HCT116 (cell line): ENCODE measurements at regions not wholly inside any gene's neighbourhood (a gene's known extent, or its start where the extent isn't known, plus 50 kb on each side); places are given as distances from the start of the nearest gene placed in this dataset.
"Not testable (repeated sequence)": the region's sequence is repeated elsewhere in the genome, so short reads cannot be mapped to it uniquely, and the experiment has no call there.

ENCODE experiments used
- ATAC-seq: fragments of 200-7000 bp; cut with Tn5 transposase; 2 replicates; pipeline ENCODE4 v1.9.1; 2020; ENCODE audit warnings: mild to moderate bottlenecking, moderate library complexity
- BruUV-seq: library from RNA; stranded (reverse); fragments of 400-500 nt; replicated peaks from 2 replicates; lab custom pipeline; 2021; lab: Mats Ljungman, UMichigan
- CTCF ChIA-PET: fragments of 300-600 bp; sonication (Branson Sonifier 250); formaldehyde crosslinking; loops from one replicate; lab custom pipeline; 2021; ENCODE audit warnings: antibody characterized with exemption; lab: Charles Lee
- POLR2A ChIA-PET: fragments of 300-600, 350-600 bp; sonication (Branson Sonifier 250); formaldehyde crosslinking; loops from one replicate; lab custom pipeline; 2021; ENCODE audit warnings: antibody characterized with exemption; lab: Charles Lee
- RAD21 ChIA-PET, 2 experiments: fragments of 300-600 bp; sonication (Branson Sonifier 250); formaldehyde crosslinking; loops; one replicate each; lab custom pipeline; 2023; ENCODE audit warnings: low total read pairs in 2 of 2; ENCODE audit not compliant: uncharacterized antibody in 2 of 2, unreplicated experiment in 2 of 2, low non-redundant PET in 1 of 2; lab: Charles Lee
- DNase-seq: peaks from one replicate; pipeline ENCODE4 v3.0.0-alpha.2; 2010; ENCODE audit warnings: low read depth, low spot score
- H2AFZ ChIP-seq: fragments of 200-600 bp; shearing (Covaris generic), sonication (generic); 2 replicates; pipeline ENCODE4 v1.6.1; 2017; ENCODE audit warnings: low read depth, mixed run types, mixed read lengths, antibody characterized with exemption, low read length; ENCODE audit not compliant: poor library complexity, severe bottlenecking
- H3K27ac ChIP-seq: 2 replicates; pipeline ENCODE4 v1.5.1; 2012; ENCODE audit warnings: low read depth, low read length
- H3K27me3 ChIP-seq: fragments of 200-600 bp; sonication (generic); 2 replicates; pipeline ENCODE4 v1.6.1; 2016; ENCODE audit warnings: mixed run types, low read length, mixed read lengths; ENCODE audit not compliant: insufficient read depth
- H3K36me3 ChIP-seq, 2 experiments: fragments of 200-500 bp in 1 of 2; fragments of 200-600 bp in 1 of 2; sonication (Bioruptor generic) in 1 of 2; sonication (generic) in 1 of 2; 2 replicates each; pipeline versions ENCODE4 v1.5.1 to v1.6.1; 2014 to 2016; ENCODE audit warnings: low read length in 2 of 2, inconsistent platforms in 1 of 2, mixed read lengths in 1 of 2, mixed run types in 1 of 2; ENCODE audit not compliant: insufficient read depth in 2 of 2, control insufficient read depth in 1 of 2
- H3K4me1 ChIP-seq, 2 experiments: fragments of 200-600 bp in 1 of 2; sonication (generic) in 1 of 2; 2 replicates each; pipeline versions ENCODE4 v1.5.1 to v1.6.1; 2012 to 2017; ENCODE audit warnings: low read length in 2 of 2, inconsistent platforms in 1 of 2, mild to moderate bottlenecking in 1 of 2, mixed read lengths in 1 of 2, mixed run types in 1 of 2, moderate library complexity in 1 of 2; ENCODE audit not compliant: insufficient read depth in 2 of 2, control insufficient read depth in 1 of 2
- H3K4me2 ChIP-seq: fragments of 200-600 bp; sonication (generic); 2 replicates; pipeline ENCODE4 v1.6.1; 2017; ENCODE audit warnings: mixed run types, low read length, mixed read lengths
- H3K4me3 ChIP-seq, 2 experiments: fragments of 200-600 bp in 1 of 2; sonication (generic) in 1 of 2; replicated peaks in 1 of 2; 2 replicates each; pipeline ENCODE4 v1.5.1; 2011 to 2016; ENCODE audit warnings: low read length in 2 of 2, control low read depth in 1 of 2, low read depth in 1 of 2, mild to moderate bottlenecking in 1 of 2, mixed read lengths in 1 of 2, mixed run types in 1 of 2
- H3K79me2 ChIP-seq: fragments of 200-600 bp; sonication (generic); 2 replicates; pipeline ENCODE4 v1.6.1; 2017; ENCODE audit warnings: mild to moderate bottlenecking, mixed run types, low read length, moderate library complexity, mixed read lengths; ENCODE audit not compliant: insufficient read depth
- H3K9ac ChIP-seq: fragments of 200-600 bp; sonication (generic); 2 replicates; pipeline ENCODE4 v1.6.1; 2016; ENCODE audit warnings: low read length, mixed read lengths
- H3K9me2 ChIP-seq: fragments of 200-600 bp; sonication (generic), shearing (Covaris generic); 2 replicates; pipeline ENCODE4 v1.6.1; 2017; ENCODE audit warnings: mixed run types, mild to moderate bottlenecking, moderate library complexity; ENCODE audit not compliant: insufficient read depth
- H3K9me3 ChIP-seq, 2 experiments: fragments of 200-500 bp in 1 of 2; fragments of 200-600 bp in 1 of 2; sonication (Bioruptor generic) in 1 of 2; sonication (generic) in 1 of 2; 2 replicates each; pipeline ENCODE4 v1.6.1; 2014 to 2017; ENCODE audit warnings: low read length in 2 of 2, mixed read lengths in 2 of 2, inconsistent platforms in 1 of 2, low read depth in 1 of 2, mild to moderate bottlenecking in 1 of 2, mixed run types in 1 of 2, moderate library complexity in 1 of 2; ENCODE audit not compliant: control insufficient read depth in 1 of 2, insufficient read depth in 1 of 2
- H4K20me1 ChIP-seq: fragments of 200-600 bp; sonication (generic), shearing (Covaris generic); 2 replicates; pipeline ENCODE4 v1.6.1; 2017; ENCODE audit warnings: mixed run types, mild to moderate bottlenecking, moderate library complexity; ENCODE audit not compliant: insufficient read depth
- ATF3 ChIP-seq: IDR thresholded peaks from 2 replicates; pipeline ENCODE4 v1.6.1; 2012
- CBX3 ChIP-seq: IDR thresholded peaks from 2 replicates; pipeline ENCODE4 v1.6.1; 2012; ENCODE audit warnings: low read depth
- CEBPB ChIP-seq: IDR thresholded peaks from 2 replicates; pipeline ENCODE4 v1.6.1; 2012; ENCODE audit warnings: low read depth
- CTCF ChIP-seq, 3 experiments: fragments of 200-600 bp in 1 of 3; sonication (generic) in 1 of 3; IDR thresholded peaks in 2 of 3; conservative IDR thresholded peaks in 1 of 3; 2 replicates each; pipeline ENCODE4 v1.5.1; 2012 to 2017; ENCODE audit warnings: low read depth in 2 of 3, low read length in 2 of 3, antibody characterized with exemption in 1 of 3, borderline replicate concordance in 1 of 3, control low read depth in 1 of 3, mild to moderate bottlenecking in 1 of 3, mixed read lengths in 1 of 3, mixed run types in 1 of 3, moderate library complexity in 1 of 3; ENCODE audit not compliant: insufficient read depth in 1 of 3
- EGR1 ChIP-seq: IDR thresholded peaks from 2 replicates; pipeline ENCODE4 v1.6.1; 2012; ENCODE audit warnings: low read depth
- EZH2phosphoT487 ChIP-seq: fragments of 200-600 bp; IDR thresholded peaks from 2 replicates; pipeline ENCODE4 v1.6.1; 2018; ENCODE audit warnings: antibody characterized with exemption, borderline replicate concordance
- FOSL1 ChIP-seq: IDR thresholded peaks from 2 replicates; pipeline ENCODE4 v1.6.1; 2012; ENCODE audit warnings: low read depth
- POLR2A ChIP-seq: IDR thresholded peaks from 2 replicates; pipeline ENCODE4 v1.7.0; 2011; ENCODE audit warnings: borderline replicate concordance; ENCODE audit not compliant: insufficient read depth, insufficient read length; ENCODE audit errors: extremely low read depth
- RAD21 ChIP-seq: IDR thresholded peaks from 2 replicates; pipeline ENCODE4 v1.6.1; 2012; ENCODE audit warnings: low read depth, mild to moderate bottlenecking
- SP1 ChIP-seq: IDR thresholded peaks from 2 replicates; pipeline ENCODE4 v1.6.1; 2012; ENCODE audit warnings: low read depth
- TCF7L2 ChIP-seq: IDR thresholded peaks from 2 replicates; pipeline ENCODE4 v1.7.0; 2011; ENCODE audit warnings: borderline replicate concordance, inconsistent platforms; ENCODE audit not compliant: insufficient read depth, insufficient read length; ENCODE audit errors: extremely low read depth
- YY1 ChIP-seq: IDR thresholded peaks from 2 replicates; pipeline ENCODE4 v1.6.1; 2011; ENCODE audit warnings: low read length, low read depth, moderate library complexity, mild to moderate bottlenecking; ENCODE audit not compliant: insufficient replicate concordance; ENCODE audit errors: extremely low read depth
- ZNF274 ChIP-seq: fragments of 200-500 bp; sonication (Bioruptor generic); IDR thresholded peaks from 2 replicates; pipeline ENCODE4 v1.6.1; 2014; ENCODE audit warnings: mild to moderate bottlenecking, low read depth, low read length, inconsistent platforms
- intact Hi-C: fragments of 100-400 bp; cut with micrococcal nuclease; formaldehyde crosslinking; loops from 2 replicates; pipeline ENCODE4 v1.10.0; 2022

- Histone ChIP-seq H3K9me2 (no peaks in the 10 kb centered on the region), H2AFZ (no peak overlapping the region), H3K4me3 (no peak overlapping the region), H3K4me1 (no peaks in the 10 kb centered on the region), H3K79me2 (no peaks in the 10 kb centered on the region), H3K27me3 (no peaks in the 10 kb centered on the region), H3K9ac (no peak overlapping the region), H4K20me1 (no peaks in the 10 kb centered on the region), H3K36me3 (no peaks in the 10 kb centered on the region), H3K4me2 (no peak overlapping the region), H3K9me3 (no peaks in the 10 kb centered on the region), H3K27ac (no peak overlapping the region)
- DNase-seq (no peak), ATAC-seq (no peak)
- RAD21 ChIA-PET = no interaction called here
- intact Hi-C loops = no loop called here
- BruUV-seq = no TSS peak
- TF ChIP-seq ATF3 = no peak
- no peak for TF ChIP-seq CEBPB
- TF ChIP-seq CTCF (IDR thresholded peaks at IDR 0.05 in 2 of 3, conservative IDR thresholded peaks at IDR 0.05 in 1 of 3; ENCODE audit: borderline replicate concordance in 1 of 3, insufficient read depth in 1 of 3, low read depth in 2 of 3, low read length in 2 of 3) = no peak
- no peak for TF ChIP-seq ZNF274
- TF ChIP-seq TCF7L2 = no peak
- no peak for TF ChIP-seq CBX3
- no peak for TF ChIP-seq POLR2A
- no peak for TF ChIP-seq RAD21
- TF ChIP-seq SP1 = no peak
- TF ChIP-seq YY1 = no peak
- TF ChIP-seq EZH2phosphoT487 = no peak
- TF ChIP-seq EGR1 = no peak
- TF ChIP-seq FOSL1 = no peak
- CTCF ChIA-PET = no interaction called here
- POLR2A ChIA-PET = no interaction called here
These were observed 328.5 kb downstream of the NEK10 start for GRCh38 chr3:27040674-27041073.

- H3K79me2 ChIP-seq, H3K4me2 ChIP-seq, ATAC-seq, H3K4me3 ChIP-seq, POLR2A ChIA-PET, H2AFZ ChIP-seq, DNase-seq, intact Hi-C loops, RAD21 ChIA-PET, H3K9me2 ChIP-seq, BruUV-seq, CTCF ChIA-PET, H3K36me3 ChIP-seq, H4K20me1 ChIP-seq, H3K9ac ChIP-seq, H3K9me3 ChIP-seq, H3K27ac ChIP-seq, H3K4me1 ChIP-seq, H3K27me3 ChIP-seq: not testable (repeated sequence)
These were observed 326.6 kb downstream of the NEK10 start for GRCh38 chr3:27042541-27042940.
